DMS79 treated with DMSO at 0.1 percent for 48 hours (cell line): ENCODE measurements at regions not wholly inside any gene's neighbourhood (a gene's known extent, or its start where the extent isn't known, plus 50 kb on each side); places are given as distances from the start of the nearest gene placed in this dataset.

Experiments
- DNase-seq: peaks from one replicate; lab custom pipeline; 2025; lab: John Stamatoyannopoulos, UW

GRCh38 chr16:55118701-55119260, 188.1 kb downstream of the IRX5 start:
- DNase-seq, result no peak

GRCh38 chr16:55120408-55120807, 189.7 kb downstream of the IRX5 start:
- no peak for DNase-seq

DNA sequence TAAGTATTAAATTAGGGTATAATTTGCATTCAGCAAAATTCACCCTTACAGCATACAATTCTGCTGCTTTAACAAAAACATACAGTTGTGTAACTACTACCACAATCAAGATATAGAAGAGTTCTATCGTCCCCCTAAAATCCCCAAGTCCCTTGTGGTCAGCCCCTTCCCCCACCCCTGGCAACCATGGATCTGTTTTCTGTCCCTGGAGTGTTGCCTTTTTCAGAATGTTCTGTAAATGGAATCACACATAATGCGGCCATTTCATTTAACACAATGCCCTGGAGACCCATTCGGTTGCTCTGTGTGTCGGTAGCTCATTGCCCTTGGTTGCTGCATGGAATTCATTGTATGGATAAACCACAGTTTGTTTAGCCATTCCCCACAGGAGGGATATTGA, 190.2 kb downstream of the IRX5 start:
- no peak for DNase-seq

GRCh38 chr16:55123652-55124051, 193.0 kb downstream of the IRX5 start:
- DNase-seq, result no peak

DNA sequence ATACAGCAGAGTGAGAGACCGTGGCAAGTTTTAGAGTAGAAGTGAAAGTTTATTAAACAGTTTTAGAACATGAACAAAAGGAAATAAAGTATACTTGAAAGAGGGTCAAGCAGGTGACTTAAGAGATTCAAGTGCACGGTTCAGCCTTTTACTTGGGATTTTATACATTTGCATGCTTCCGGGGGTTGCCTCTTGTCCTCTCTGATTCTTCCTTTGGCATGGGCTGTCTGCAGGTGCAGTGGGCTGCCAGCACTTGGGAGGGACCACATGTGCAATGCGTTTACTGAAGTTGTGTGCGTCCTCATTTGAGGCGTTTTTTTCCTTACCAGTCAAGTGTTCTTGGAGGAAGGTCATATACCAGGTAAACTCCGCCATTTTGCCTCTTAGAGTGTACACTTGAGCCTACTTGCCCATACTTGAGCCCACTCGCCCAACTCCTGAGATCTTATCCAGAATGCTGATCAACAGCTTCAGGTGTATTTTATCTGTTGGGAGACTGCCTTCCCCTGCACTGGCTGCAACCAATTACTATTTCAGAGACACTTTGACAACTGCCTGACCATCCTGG, 195.2 kb downstream of the IRX5 start:
- peak; percentile 47 for DNase-seq

GRCh38 chr16:55126456-55126855, 195.8 kb downstream of the IRX5 start:
- peak; percentile 3 for DNase-seq

DNA sequence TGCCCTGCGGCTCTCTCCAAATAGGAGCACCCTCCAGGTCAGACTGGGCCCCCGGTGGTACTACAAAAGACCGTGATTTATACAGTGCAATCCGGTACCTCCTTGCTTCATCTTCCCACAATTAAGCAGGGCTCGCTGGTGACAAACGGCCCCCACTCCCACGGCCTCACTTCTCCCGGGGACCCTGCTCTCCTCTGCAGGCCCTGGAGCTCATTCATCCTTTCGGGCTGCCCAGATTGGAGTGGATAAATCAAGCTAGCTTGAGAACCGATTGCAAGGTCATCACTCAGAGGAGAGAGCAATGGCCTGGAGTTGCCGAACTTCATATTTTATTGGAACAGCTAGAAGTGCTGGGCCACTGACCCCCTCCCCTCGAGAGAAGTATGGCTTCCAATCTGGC, 193.5 kb upstream of the IRX6 start:
- no peak for DNase-seq

DNA sequence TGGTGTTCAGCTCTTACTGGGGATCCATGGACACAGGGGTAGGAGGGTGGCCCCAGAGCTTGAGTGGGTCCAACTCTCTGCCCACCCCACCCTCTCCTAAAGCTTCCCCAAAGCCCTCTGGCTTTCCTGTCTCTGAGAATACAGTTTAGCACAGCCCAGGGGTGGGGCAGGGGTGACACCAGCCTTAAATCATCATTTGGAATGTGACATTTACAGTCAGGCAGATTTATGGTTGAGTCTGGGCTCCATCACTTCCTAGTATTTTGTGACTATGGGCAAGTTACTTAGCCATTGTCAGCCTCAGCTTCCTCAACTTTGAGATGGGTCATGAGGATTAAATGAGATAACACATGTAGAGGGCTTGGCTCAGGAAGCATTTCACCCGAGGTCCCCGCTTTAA, 193.1 kb upstream of the IRX6 start:
- no peak for DNase-seq

DNA sequence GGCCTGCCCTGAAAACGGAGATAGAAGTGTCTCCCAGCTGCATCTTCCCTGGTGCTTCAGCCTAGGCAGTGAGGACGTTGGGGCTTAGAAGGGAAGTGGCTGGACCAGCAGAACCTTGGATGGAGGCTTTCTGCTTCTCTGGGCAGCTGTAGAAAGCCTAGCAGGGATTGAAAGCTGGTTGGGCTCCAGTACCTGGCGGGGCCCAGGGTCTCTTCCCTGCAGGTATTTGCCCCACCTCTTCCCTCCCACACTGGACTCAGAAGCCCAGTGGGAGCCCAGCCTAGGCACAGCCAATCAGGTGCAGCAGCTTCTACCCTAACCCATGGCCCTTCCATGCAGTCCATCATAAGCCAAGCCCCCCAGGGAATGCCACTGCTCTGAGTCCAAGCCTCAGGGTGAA, 190.3 kb upstream of the IRX6 start:
- DNase-seq, result no peak

GRCh38 chr16:55136356-55137150, 187.4 kb upstream of the IRX6 start:
- no peak for DNase-seq

- DNase-seq, result no peak
These were observed 185.7 kb upstream of the IRX6 start for GRCh38 chr16:55138298-55138697.

DNA sequence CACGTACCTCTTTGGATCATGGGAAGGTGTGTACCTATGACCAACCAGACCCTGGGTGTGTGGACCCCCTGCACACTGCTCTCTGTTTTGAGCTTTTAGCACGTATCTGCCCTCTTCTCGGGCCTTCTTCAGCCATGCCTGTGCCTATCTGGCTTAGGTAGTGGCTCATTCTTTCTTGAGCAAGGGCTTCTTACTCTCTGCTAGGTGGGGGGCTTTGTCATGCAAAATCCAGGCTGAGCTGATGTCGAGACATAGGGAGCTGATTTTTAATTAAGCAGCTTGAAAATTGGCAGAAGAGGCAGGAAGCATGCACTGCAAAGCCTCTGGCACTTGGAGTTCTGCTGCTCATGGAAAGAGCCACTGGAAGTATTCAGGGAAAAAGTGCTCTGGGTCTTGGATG, 181.6 kb upstream of the IRX6 start:
- no peak for DNase-seq

DNA sequence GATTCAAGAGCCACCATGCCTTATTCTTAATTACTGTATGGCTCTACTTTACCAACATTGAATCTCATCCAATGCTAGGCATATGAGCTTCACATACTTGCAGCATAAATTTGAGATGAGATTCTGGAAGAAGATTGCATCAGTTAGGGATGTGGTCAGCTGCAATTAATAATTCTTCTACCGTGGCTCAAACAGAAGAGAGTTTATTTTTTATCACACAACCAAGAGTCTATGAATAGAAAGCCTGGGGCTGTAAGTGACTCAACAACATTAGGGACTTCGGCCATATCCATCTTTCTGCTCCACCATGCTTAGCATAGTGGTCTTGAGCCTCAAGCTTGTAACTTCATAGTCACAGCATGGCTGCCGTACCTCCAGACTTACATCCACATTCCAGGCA, 179.4 kb upstream of the IRX6 start:
- DNase-seq, result no peak

GRCh38 chr16:55145771-55146603, 178.0 kb upstream of the IRX6 start:
- no peak for DNase-seq

DNA sequence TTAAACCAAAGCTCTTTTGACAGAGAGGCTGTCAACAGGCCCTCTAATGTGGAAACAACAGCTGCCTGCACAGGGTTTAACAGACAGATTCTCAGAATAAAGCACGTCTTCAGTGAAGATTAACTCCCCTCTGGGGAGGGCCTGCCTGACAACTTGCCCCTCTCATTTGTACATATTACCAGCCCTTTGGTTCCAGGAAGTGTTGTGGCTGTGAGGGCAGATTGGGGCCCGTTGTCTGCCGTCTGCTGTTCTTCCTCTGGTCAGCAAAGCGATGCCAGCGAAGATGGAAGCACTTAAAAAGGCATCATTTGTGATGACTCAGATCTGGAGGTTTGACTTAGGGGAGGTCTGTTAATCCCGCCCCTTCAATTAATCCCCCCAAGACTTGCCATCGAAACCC, 177.0 kb upstream of the IRX6 start:
- no peak for DNase-seq

DNA sequence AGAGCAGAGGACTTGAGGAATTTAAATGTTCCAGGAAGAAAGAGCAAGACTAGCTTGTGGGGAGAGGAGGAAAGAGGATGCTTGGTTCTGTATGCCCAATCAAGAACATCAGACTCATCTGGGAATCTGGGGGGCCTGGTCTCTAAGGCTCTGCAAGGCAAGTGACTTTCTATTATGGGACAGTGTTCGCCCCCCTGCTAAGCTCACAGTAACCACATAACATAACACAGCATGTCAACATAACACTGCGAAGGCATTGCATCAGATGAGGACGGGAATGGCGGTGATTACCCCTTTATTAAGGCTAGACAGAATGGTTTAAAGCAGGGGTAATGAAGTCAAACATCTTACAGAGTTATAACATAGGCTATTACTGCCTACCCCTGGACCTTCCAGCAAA, 176.6 kb upstream of the IRX6 start:
- DNase-seq, result no peak

DNA sequence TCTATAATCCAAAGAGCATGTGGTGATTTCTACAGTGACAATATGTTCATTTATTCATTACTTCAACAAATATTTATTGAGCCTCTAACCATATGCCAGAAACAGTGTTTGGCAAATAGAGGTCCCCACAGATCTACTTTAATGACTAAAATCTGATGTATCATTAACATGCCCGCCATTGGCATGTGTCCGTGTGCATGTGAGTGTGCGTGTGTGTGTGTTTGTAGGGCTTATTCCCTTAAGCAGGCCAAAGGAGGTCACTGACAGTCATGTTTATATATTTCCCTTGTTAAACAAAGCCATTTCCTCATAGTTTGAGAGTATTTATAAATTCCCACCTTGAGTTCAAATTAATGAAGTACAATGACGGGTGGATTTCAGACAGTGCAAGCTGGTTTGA, 174.4 kb upstream of the IRX6 start:
- no peak for DNase-seq

DNA sequence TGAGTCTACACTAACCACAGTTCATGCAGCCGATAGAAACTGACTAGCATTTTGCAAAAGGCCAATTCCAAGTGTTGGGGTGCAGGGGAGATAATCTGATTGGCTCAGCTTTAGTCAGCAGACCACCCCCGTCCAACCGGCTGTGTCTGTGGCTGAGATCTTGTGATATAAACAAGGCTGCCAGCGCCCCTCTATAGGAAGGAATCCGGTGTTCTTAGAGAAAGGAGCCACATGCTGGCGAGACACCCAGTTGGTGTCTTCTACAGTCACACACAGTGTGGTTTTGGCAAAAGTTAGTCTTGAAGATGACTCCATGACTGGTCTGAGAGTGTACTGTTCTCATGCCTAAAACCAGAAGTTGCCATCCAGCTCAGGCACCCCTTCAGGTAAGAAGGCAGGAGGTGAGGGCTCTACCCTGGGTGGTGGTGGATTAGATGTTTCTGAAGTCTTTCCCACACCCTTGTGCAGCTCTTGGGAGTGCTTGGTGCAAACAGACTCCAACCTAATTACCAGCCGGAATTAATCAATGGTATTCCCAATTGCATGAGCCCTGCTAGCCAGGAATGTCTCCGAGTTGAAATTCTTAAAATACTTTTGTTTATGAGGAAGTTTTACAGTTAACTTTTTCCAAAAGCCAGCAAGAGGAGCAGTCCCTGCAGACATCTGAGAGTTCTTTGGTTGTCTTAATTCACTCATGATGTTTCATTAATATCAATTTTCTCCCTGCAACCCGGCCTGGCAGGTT, 172.3 kb upstream of the IRX6 start:
- DNase-seq, result no peak

DNA sequence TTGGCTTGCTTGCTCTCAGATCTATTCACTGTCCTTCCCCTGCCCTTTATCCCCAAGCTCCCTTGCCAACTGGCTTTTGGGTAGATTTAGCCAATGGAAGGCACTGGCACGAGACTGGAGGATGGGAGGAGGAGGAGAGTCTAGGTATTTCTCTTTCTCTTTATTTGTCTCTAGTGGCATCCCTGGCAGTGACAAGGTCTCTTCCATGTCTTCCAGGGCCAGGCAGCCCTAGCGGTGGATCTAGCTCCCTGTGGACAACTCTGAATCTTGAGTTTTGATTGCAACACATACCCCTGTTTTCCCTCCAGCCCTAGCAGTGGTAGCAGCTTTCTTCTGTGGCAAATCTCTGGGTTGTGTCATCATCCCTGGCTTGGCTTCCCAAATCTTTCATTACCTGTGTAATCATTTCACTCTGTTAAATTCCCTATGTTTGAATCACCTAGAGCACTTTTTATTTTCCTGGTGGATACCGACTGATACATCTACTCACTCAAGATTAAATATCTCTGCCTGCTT, 171.1 kb upstream of the IRX6 start:
- no peak for DNase-seq

GRCh38 chr16:55154262-55154661, 169.7 kb upstream of the IRX6 start:
- peak; percentile 41 for DNase-seq

- no peak for DNase-seq
These were observed 169.0 kb upstream of the IRX6 start for GRCh38 chr16:55154956-55155355.

DNA sequence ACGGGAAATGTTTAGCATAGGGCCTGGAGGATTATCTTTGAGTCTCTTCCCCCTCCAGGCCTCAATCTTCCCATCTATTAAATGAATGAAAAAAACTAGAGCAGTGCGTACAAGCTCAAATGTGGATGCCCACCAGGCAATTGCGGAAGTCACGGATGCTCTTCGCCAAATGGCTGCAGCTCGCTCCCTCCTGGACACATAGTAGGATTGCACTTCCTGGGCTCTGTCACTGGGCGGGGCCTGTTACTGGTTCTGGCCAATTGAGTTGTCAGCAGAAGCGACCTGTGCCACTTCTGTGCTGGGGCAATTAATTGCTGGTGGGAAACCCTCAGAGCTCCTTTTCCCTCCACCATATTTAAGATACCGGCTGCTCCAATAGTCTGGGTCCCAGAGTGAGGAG, 168.2 kb upstream of the IRX6 start:
- no peak for DNase-seq
